HG03521 (cell line): ENCODE measurements at regions not wholly inside any gene's neighbourhood (a gene's known extent, or its start where the extent isn't known, plus 50 kb on each side); places are given as distances from the start of the nearest gene placed in this dataset.

Source experiments
- ATAC-seq: cut with Tn5 transposase; IDR thresholded peaks from one replicate; pipeline ENCODE4 v1.9.1; 2021; ENCODE audit warnings: mild to moderate bottlenecking, moderate library complexity; ENCODE audit not compliant: unreplicated experiment

- no peak for ATAC-seq
Observed at GRCh38 chrX:68897118-68897945, 68.5 kb downstream of the EFNB1 start.

GRCh38 chrX:68896581-68896980 is 67.8 kb downstream of the EFNB1 start:
- no peak for ATAC-seq

GRCh38 chrX:68895778-68896177 is 67.0 kb downstream of the EFNB1 start:
- ATAC-seq, result no peak

GRCh38 chrX:68895341-68895755 is 66.5 kb downstream of the EFNB1 start:
- no peak for ATAC-seq

GRCh38 chrX:68894513-68895340 is 65.9 kb downstream of the EFNB1 start:
- no peak for ATAC-seq

DNA sequence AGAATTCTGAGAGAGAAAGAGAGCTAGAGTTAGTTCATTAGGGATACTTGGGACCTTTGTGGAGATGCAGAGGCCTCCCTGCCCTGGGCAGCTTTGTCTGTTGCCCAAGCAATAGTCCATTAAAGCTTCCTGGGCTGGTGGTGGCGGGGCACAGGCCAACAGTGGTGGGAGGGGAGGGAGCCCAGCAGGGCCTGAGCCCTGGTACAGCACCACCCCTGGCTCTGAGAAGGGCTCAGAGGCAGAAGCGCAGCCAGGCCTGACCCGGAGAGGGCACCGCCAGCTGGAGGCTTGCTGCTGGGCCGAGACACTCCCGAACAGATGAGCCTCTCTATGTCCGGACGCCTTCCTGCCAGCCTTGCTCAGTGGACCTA is 65.3 kb downstream of the EFNB1 start:
- ATAC-seq, result no peak

DNA sequence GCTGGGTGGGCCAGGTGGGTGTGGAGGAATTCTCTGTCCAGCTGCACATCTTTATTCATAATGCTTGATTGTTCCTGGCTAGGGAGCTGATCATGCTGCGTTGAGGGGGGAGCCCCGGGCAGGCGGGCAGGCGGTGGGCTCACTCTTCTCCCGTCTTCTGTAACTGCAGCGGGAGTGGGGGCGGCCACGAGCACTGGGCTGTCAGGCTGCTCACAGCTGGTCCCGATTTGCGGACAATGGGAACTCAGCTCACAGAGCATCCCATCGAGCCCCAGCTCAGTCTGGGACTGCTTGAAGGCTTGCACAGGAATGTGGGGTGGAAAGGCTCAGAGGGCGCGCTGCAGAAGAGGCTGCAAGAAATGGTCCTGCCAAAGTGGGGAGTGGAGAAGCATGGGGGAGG is 63.8 kb downstream of the EFNB1 start:
- no peak for ATAC-seq

- ATAC-seq, result no peak
Observed at GRCh38 chrX:68892134-68892533, 63.3 kb downstream of the EFNB1 start.
